GM12892 (cell line): ENCODE measurements at regions not wholly inside any gene's neighbourhood (a gene's known extent, or its start where the extent isn't known, plus 50 kb on each side); places are given as distances from the start of the nearest gene placed in this dataset.

Experiments
- DNase-seq: peaks from one replicate; pipeline ENCODE4 v3.0.0; 2011; ENCODE audit not compliant: insufficient read length
- FAIRE-seq: peaks from 2 replicates; lab custom pipeline; 2011; peaks lifted over from hg19 to GRCh38; lab: Jason Lieb, UNC
- POLR2A ChIP-seq: IDR thresholded peaks from 2 replicates; pipeline ENCODE4 v1.6.1; 2011; ENCODE audit warnings: low read depth, low read length, control low read depth
- POLR2AphosphoS5 ChIP-seq: IDR thresholded peaks from 2 replicates; pipeline ENCODE4 v1.6.1; 2011; ENCODE audit warnings: low read depth, low read length, control low read depth
- TAF1 ChIP-seq: IDR thresholded peaks from 2 replicates; pipeline ENCODE4 v1.6.1; 2011; ENCODE audit warnings: low read depth, mild to moderate bottlenecking, control low read depth, low read length, borderline replicate concordance

GRCh38 chr4:91795947-91796346 lies 507.8 kb upstream of the GRID2 start:
- TF ChIP-seq POLR2AphosphoS5 (no peak), POLR2A (no peak), TAF1 (no peak)
- no peak for DNase-seq
- no peak for FAIRE-seq

GRCh38 chr4:91812319-91812718 lies 491.4 kb upstream of the GRID2 start:
- DNase-seq, result no peak
- FAIRE-seq, result no peak
- TF ChIP-seq TAF1, result no peak
- TF ChIP-seq POLR2A, result no peak
- TF ChIP-seq POLR2AphosphoS5, result no peak

GRCh38 chr4:91824773-91825172 lies 479.0 kb upstream of the GRID2 start:
- DNase-seq, result no peak
- no peak for FAIRE-seq
- no peak for TF ChIP-seq TAF1
- no peak for TF ChIP-seq POLR2AphosphoS5

GRCh38 chr4:91826186-91826585 lies 477.6 kb upstream of the GRID2 start:
- TF ChIP-seq POLR2AphosphoS5 (no peak), TAF1 (no peak), POLR2A (no peak)
- DNase-seq (no peak), FAIRE-seq (no peak)

GRCh38 chr4:91827914-91828313 lies 475.9 kb upstream of the GRID2 start:
- no peak for TF ChIP-seq POLR2A
- no peak for TF ChIP-seq TAF1
- TF ChIP-seq POLR2AphosphoS5, result no peak
- no peak for FAIRE-seq

GRCh38 chr4:91829531-91829930 lies 474.2 kb upstream of the GRID2 start:
- TF ChIP-seq TAF1 (no peak), POLR2A (no peak), POLR2AphosphoS5 (no peak)
- FAIRE-seq (no peak), DNase-seq (no peak)

More at GRCh38 chr4:91827914-91828313, 475.9 kb upstream of the GRID2 start:
- DNase-seq, result no peak

GRCh38 chr4:91830681-91831395 lies 472.9 kb upstream of the GRID2 start:
- TF ChIP-seq POLR2AphosphoS5 (no peak), POLR2A (no peak), TAF1 (no peak)
- FAIRE-seq, result no peak
- no peak for DNase-seq

- DNase-seq (no peak), FAIRE-seq (no peak)
- no peak for TF ChIP-seq TAF1
- TF ChIP-seq POLR2AphosphoS5, result no peak
- no peak for TF ChIP-seq POLR2A
Observed at GRCh38 chr4:91837608-91838029, 466.1 kb upstream of the GRID2 start.

GRCh38 chr4:91838181-91838861 lies 465.4 kb upstream of the GRID2 start:
- no peak for DNase-seq
- TF ChIP-seq POLR2A, result no peak
- no peak for TF ChIP-seq TAF1
- TF ChIP-seq POLR2AphosphoS5, result no peak
- FAIRE-seq, result no peak

GRCh38 chr4:91840359-91840758 lies 463.4 kb upstream of the GRID2 start:
- TF ChIP-seq TAF1 (no peak), POLR2AphosphoS5 (no peak), POLR2A (no peak)
- FAIRE-seq (no peak), DNase-seq (no peak)

- FAIRE-seq (no peak), DNase-seq (no peak)
- TF ChIP-seq POLR2AphosphoS5 (no peak), TAF1 (no peak), POLR2A (no peak)
Observed at GRCh38 chr4:91846233-91846632, 457.5 kb upstream of the GRID2 start.

GRCh38 chr4:91851456-91851855 lies 452.3 kb upstream of the GRID2 start:
- FAIRE-seq (no peak), DNase-seq (no peak)
- no peak for TF ChIP-seq TAF1
- TF ChIP-seq POLR2AphosphoS5, result no peak
- TF ChIP-seq POLR2A, result no peak
